ENCODE measurements at regions not wholly inside any gene's neighbourhood (a gene's known extent, or its start where the extent isn't known, plus 50 kb on each side); places are given as distances from the start of the nearest gene placed in this dataset.

- TF ChIP-seq CTCF (IDR thresholded peaks at IDR 0.05), result no peak
- no peak for TF ChIP-seq POLR2A (IDR thresholded peaks at IDR 0.05)
These were observed 391.9 kb downstream of the DLEU7 start for GRCh38 chr13:50451609-50452008.

Measured in transverse colon (tissue), 3 donors.